ENCODE measurements at regions not wholly inside any gene's neighbourhood (a gene's known extent, or its start where the extent isn't known, plus 50 kb on each side); places are given as distances from the start of the nearest gene placed in this dataset.

DNA sequence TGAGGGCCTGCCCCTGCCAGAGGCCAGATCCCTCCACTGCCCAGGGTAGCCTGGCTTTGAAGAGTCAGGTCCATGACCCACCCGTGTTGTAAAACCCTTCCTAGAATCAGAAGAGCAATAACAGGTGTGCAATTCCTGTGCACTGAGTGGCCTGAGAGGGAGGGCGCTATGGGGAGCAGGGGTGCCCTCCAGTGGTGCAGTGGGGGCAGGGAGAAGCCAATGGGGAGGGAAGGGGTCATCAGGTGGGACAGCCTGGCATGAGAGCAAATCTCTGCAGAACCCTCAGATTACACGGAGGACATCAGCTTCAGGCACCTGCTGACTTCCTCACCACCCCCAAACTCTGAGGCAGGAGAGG is 72.9 kb upstream of the ZNF469 start:
- TF ChIP-seq RAD21 (IDR thresholded peaks at IDR 0.05; ENCODE audit: low read depth) (peak; percentile 48; the same call in 1 of the 2 replicates), FOXM1 (IDR thresholded peaks at IDR 0.05; ENCODE audit: borderline replicate concordance, low read depth) (no peak)

DNA sequence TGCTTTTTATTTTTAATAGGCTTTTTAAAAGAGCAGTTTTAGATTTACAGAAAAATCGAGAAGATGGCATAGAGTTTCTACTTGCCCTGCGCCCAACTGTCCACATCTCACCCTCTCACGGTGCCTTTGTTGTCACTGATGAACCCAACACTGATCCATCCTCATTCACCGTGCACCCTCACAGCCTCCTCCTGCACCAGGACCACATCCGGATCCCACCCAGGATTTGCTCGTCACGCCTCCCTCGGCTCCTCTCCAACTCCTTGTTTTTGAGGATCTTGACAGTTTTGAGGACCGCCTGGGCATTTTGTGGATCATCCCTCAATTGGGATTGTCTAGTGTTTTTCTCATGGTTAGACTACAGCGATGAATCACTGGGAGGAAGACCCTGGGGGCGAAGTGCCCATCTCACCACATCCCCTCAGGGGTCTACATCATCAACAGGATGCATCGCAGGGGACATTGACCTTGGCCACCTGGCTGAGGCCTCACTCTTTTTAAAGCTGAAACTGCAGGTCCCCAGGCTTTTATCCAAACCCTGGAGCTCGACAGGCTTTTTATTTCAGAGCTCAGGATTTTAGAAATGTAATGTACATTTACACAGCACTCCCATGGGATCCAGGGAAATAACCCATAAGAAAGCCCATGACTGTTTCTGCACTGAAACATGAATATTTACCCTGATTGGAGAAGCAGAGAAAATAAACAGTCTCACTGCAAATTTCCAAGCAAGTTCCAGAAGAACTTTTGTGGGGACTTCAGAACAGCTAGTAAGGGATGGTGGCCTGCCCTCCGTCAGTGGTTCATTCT is 71.8 kb upstream of the ZNF469 start:
- no peak for TF ChIP-seq TAF1 (IDR thresholded peaks at IDR 0.05; ENCODE audit: low read depth)
- TF ChIP-seq ZBTB7A (IDR thresholded peaks at IDR 0.05; ENCODE audit: low read depth) = no peak

DNA sequence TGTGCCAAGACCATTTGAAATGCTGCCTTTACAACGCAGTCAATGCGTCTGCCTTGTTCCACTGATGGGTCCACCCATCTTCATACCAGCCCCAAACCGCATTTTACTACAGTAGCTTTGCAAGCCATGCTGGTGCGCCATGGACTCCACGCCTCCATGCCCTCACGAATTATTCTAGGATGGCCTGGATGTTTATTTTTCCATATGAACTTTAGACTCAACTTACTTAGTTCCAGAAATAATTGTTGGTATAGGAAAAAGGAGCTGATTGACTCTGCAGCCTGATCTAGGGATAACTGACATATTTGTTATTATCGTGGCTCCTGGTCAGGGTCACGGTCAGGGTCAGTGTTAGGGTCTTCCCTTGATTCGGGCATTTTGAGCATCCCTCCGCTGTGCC is 70.0 kb upstream of the ZNF469 start:
- TF ChIP-seq EP300 (IDR thresholded peaks at IDR 0.05; ENCODE audit: borderline replicate concordance) = no peak

DNA sequence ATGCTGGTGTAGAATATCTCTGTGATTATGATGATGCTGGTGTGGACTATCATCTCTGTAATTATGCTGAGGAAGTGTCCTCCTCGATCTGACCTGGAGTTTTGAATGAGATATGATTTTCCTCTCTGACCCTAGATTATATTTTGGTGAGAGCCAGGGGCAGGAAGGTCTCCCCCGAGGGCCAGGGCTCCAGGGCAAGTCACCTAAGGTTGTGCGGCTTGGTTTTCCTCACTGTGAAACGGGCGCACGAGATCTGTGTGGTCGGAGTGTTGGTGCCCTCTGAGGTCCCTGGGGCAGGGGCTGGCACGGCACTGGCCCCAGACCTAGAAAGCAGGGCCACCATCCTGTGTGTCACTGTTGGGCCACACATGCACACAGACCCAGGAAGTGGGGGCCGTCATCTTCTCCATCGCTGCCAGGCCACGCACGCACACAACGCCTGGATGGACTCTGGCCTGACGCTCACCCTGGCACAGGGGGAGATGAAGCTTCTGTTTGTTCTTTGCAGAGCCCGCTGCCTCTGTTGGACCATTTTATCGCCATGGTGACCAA is 67.7 kb upstream of the ZNF469 start:
- no peak for TF ChIP-seq RAD21 (IDR thresholded peaks at IDR 0.05; ENCODE audit: low read depth)
- TF ChIP-seq TCF12 (IDR thresholded peaks at IDR 0.05; ENCODE audit: low read depth) = no peak
- TF ChIP-seq, protein P1, sequence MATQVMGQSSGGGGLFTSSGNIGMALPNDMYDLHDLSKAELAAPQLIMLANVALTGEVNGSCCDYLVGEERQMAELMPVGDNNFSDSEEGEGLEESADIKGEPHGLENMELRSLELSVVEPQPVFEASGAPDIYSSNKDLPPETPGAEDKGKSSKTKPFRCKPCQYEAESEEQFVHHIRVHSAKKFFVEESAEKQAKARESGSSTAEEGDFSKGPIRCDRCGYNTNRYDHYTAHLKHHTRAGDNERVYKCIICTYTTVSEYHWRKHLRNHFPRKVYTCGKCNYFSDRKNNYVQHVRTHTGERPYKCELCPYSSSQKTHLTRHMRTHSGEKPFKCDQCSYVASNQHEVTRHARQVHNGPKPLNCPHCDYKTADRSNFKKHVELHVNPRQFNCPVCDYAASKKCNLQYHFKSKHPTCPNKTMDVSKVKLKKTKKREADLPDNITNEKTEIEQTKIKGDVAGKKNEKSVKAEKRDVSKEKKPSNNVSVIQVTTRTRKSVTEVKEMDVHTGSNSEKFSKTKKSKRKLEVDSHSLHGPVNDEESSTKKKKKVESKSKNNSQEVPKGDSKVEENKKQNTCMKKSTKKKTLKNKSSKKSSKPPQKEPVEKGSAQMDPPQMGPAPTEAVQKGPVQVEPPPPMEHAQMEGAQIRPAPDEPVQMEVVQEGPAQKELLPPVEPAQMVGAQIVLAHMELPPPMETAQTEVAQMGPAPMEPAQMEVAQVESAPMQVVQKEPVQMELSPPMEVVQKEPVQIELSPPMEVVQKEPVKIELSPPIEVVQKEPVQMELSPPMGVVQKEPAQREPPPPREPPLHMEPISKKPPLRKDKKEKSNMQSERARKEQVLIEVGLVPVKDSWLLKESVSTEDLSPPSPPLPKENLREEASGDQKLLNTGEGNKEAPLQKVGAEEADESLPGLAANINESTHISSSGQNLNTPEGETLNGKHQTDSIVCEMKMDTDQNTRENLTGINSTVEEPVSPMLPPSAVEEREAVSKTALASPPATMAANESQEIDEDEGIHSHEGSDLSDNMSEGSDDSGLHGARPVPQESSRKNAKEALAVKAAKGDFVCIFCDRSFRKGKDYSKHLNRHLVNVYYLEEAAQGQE (IDR thresholded peaks at IDR 0.05; ENCODE audit: low read depth) = no peak
- no peak for TF ChIP-seq CEBPB (IDR thresholded peaks at IDR 0.05)
- TF ChIP-seq, protein P2, sequence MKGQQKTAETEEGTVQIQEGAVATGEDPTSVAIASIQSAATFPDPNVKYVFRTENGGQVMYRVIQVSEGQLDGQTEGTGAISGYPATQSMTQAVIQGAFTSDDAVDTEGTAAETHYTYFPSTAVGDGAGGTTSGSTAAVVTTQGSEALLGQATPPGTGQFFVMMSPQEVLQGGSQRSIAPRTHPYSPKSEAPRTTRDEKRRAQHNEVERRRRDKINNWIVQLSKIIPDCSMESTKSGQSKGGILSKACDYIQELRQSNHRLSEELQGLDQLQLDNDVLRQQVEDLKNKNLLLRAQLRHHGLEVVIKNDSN (IDR thresholded peaks at IDR 0.05) = no peak
- TF ChIP-seq TEAD4 (IDR thresholded peaks at IDR 0.05) = no peak
- no peak for TF ChIP-seq EGR1 (IDR thresholded peaks at IDR 0.05)
- no peak for TF ChIP-seq TAF1 (IDR thresholded peaks at IDR 0.05; ENCODE audit: low read depth)
- TF ChIP-seq EP300 (IDR thresholded peaks at IDR 0.05; ENCODE audit: borderline replicate concordance) = no peak
- no peak for TF ChIP-seq CREB1 (IDR thresholded peaks at IDR 0.05; ENCODE audit: low read depth)

DNA sequence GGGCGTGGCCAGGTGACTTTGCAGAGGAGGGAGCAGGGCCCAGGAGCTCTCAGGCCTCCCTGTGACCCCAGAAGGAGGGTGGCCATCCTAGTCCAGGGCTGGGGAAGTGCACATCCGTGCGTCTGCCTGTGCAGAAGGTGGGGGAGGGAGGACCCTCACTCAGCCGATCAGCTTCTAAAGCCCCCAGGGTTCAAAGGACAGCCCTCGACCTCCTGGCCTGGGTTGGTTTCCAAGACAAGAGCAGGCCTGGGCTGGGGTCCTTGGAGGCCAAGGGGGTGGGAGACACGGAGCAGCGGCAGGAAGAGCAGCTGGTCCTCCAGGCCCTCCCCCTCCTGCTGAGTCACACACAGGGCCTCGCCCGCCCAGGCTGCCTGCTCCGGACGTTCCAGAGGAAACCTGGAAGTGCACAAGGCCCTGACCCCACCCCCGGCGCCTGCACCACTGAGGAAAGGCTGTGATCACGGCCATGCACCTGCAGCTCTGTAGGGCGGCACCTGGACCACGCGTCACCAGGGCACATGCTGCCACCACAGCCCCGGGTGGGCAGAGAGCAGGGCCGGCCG is 67.1 kb upstream of the ZNF469 start:
- TF ChIP-seq EGR1 (IDR thresholded peaks at IDR 0.05) (no peak), ZBTB7A (IDR thresholded peaks at IDR 0.05; ENCODE audit: low read depth) (peak; percentile 70; the same call in 1 of the 2 replicates)

DNA sequence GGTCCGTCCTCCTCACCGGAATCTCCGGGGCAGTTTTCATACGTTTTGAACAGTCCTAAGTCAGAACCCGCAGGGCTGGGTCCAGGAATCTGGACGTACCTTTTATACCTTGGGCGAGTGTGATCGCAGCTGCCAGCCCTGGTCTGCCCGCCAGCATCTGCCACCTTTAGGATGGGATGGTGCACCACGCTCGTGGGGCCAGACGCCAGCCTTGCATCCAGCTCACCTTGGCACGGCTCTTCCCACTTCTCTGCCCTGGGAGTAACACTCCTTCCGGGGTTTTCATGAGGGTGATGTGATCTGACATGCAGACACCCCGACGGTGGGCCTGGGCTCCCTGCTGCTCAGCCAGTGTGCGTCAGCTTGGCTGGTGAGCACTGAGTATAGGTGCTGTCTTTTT is 66.6 kb upstream of the ZNF469 start:
- no peak for TF ChIP-seq TEAD4 (IDR thresholded peaks at IDR 0.05)
- TF ChIP-seq CEBPB (IDR thresholded peaks at IDR 0.05) = no peak
- no peak for TF ChIP-seq CREB1 (IDR thresholded peaks at IDR 0.05; ENCODE audit: low read depth)
- no peak for TF ChIP-seq RAD21 (IDR thresholded peaks at IDR 0.05; ENCODE audit: low read depth)
- TF ChIP-seq NFIC (IDR thresholded peaks at IDR 0.05) = no peak
- TF ChIP-seq, protein P3, sequence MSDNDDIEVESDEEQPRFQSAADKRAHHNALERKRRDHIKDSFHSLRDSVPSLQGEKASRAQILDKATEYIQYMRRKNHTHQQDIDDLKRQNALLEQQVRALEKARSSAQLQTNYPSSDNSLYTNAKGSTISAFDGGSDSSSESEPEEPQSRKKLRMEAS (IDR thresholded peaks at IDR 0.05) = no peak
- TF ChIP-seq YY1 (IDR thresholded peaks at IDR 0.05; ENCODE audit: low read depth) = no peak
- no peak for TF ChIP-seq EP300 (IDR thresholded peaks at IDR 0.05; ENCODE audit: borderline replicate concordance)
- no peak for TF ChIP-seq TAF1 (IDR thresholded peaks at IDR 0.05; ENCODE audit: low read depth)
- no peak for TF ChIP-seq EGR1 (IDR thresholded peaks at IDR 0.05)
- no peak for TF ChIP-seq FOXM1 (IDR thresholded peaks at IDR 0.05; ENCODE audit: borderline replicate concordance, low read depth)
- TF ChIP-seq, protein P1 (IDR thresholded peaks at IDR 0.05; ENCODE audit: low read depth) = no peak
- TF ChIP-seq TCF12 (IDR thresholded peaks at IDR 0.05; ENCODE audit: low read depth) = no peak
- TF ChIP-seq, protein P2 (IDR thresholded peaks at IDR 0.05) = no peak
- TF ChIP-seq ZBTB7A (IDR thresholded peaks at IDR 0.05; ENCODE audit: low read depth) = no peak

All from Ishikawa (cell line).